ENCODE measurements at regions not wholly inside any gene's neighbourhood (a gene's known extent, or its start where the extent isn't known, plus 50 kb on each side); places are given as distances from the start of the nearest gene placed in this dataset.

DNA sequence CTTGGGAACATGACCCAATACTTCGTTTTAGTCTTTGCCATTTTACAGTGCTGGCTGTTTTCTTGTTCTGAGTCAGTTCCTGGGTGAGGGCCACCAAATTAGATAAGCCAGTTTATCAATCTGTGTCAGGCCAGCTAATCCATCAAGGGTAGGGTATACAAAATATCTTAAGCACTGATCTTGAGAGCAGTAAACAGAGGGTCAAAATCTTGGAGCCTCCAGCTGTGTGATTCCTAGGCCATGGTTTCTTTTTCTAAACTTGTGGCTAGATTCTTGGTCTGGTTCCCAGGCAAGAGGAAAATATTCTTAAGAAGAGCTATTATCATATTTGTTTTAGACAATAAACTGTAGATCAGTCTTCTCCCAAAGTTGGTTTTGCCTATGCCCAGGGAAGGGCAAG is 1396.6 kb upstream of the PABPC4L start:
- no peak for TF ChIP-seq POLR2A (IDR thresholded peaks at IDR 0.05; ENCODE audit: low read length)
- no peak for TF ChIP-seq GATA1 (IDR thresholded peaks at IDR 0.05; ENCODE audit: low read depth, low read length)
